ENCODE measurements at regions not wholly inside any gene's neighbourhood (a gene's known extent, or its start where the extent isn't known, plus 50 kb on each side); places are given as distances from the start of the nearest gene placed in this dataset.

- TF ChIP-seq POLR2A (IDR thresholded peaks at IDR 0.05; ENCODE audit: low read depth, low read length) (no peak), POLR2AphosphoS5 (IDR thresholded peaks at IDR 0.05; ENCODE audit: low read depth, low read length) (no peak), TAF1 (IDR thresholded peaks at IDR 0.05; ENCODE audit: low read depth, low read length) (no peak), POU2F2 (IDR thresholded peaks at IDR 0.05; ENCODE audit: low read depth, low read length) (no peak), SPI1 (IDR thresholded peaks at IDR 0.05; ENCODE audit: low read depth, low read length) (no peak)
Measured at GRCh38 chr6:71411882-71412281, 123.3 kb downstream of the OGFRL1 start.
